HG02588 (cell line): ENCODE measurements at regions not wholly inside any gene's neighbourhood (a gene's known extent, or its start where the extent isn't known, plus 50 kb on each side); places are given as distances from the start of the nearest gene placed in this dataset.
"Not testable (repeated sequence)": the region's sequence is repeated elsewhere in the genome, so short reads cannot be mapped to it uniquely, and the experiment has no call there.

Experiments
- ATAC-seq: cut with Tn5 transposase; IDR thresholded peaks from one replicate; pipeline ENCODE4 v1.9.1; 2021; ENCODE audit warnings: mild to moderate bottlenecking, moderate library complexity; ENCODE audit not compliant: unreplicated experiment

GRCh38 chr16:29118301-29118957, 133.6 kb downstream of the LAT start:
- not testable (repeated sequence) for ATAC-seq

- no peak for ATAC-seq
These were observed 132.8 kb downstream of the LAT start for GRCh38 chr16:29117631-29118030.

GRCh38 chr16:29116980-29117379, 132.1 kb downstream of the LAT start:
- ATAC-seq: no peak

- not testable (repeated sequence) for ATAC-seq
These were observed 131.4 kb downstream of the LAT start for GRCh38 chr16:29116207-29116606.

- not testable (repeated sequence) for ATAC-seq
These were observed 130.9 kb downstream of the LAT start for GRCh38 chr16:29115802-29116141.

GRCh38 chr16:29114989-29115801, 130.3 kb downstream of the LAT start:
- not testable (repeated sequence) for ATAC-seq

- ATAC-seq: no peak
These were observed 129.7 kb downstream of the LAT start for GRCh38 chr16:29114574-29114973.

GRCh38 chr16:29113446-29113845, 128.6 kb downstream of the LAT start:
- ATAC-seq: not testable (repeated sequence)

- no peak for ATAC-seq
These were observed 128.0 kb downstream of the LAT start for GRCh38 chr16:29112755-29113347.

GRCh38 chr16:29111901-29112680, 127.2 kb downstream of the LAT start:
- ATAC-seq: not testable (repeated sequence)

- ATAC-seq: no peak
These were observed 126.6 kb downstream of the LAT start for GRCh38 chr16:29111421-29111820.

GRCh38 chr16:29108625-29109169, 123.8 kb downstream of the LAT start:
- not testable (repeated sequence) for ATAC-seq

- no peak for ATAC-seq
These were observed 122.4 kb downstream of the LAT start for GRCh38 chr16:29107299-29107698.

- not testable (repeated sequence) for ATAC-seq
These were observed 121.5 kb downstream of the LAT start for GRCh38 chr16:29106259-29106908.

- ATAC-seq: not testable (repeated sequence)
These were observed 119.7 kb downstream of the LAT start for GRCh38 chr16:29104600-29104999.

- ATAC-seq: not testable (repeated sequence)
These were observed 113.1 kb downstream of the LAT start for GRCh38 chr16:29097965-29098364.

GRCh38 chr16:29094729-29095624, 110.1 kb downstream of the LAT start:
- ATAC-seq: not testable (repeated sequence)

- not testable (repeated sequence) for ATAC-seq
These were observed 109.5 kb downstream of the LAT start for GRCh38 chr16:29094325-29094724.

GRCh38 chr16:29089679-29090078, 104.8 kb downstream of the LAT start:
- not testable (repeated sequence) for ATAC-seq
